ENCODE measurements at regions not wholly inside any gene's neighbourhood (a gene's known extent, or its start where the extent isn't known, plus 50 kb on each side); places are given as distances from the start of the nearest gene placed in this dataset.
"Not testable (repeated sequence)": the region's sequence is repeated elsewhere in the genome, so short reads cannot be mapped to it uniquely, and the experiment has no call there.

DNA sequence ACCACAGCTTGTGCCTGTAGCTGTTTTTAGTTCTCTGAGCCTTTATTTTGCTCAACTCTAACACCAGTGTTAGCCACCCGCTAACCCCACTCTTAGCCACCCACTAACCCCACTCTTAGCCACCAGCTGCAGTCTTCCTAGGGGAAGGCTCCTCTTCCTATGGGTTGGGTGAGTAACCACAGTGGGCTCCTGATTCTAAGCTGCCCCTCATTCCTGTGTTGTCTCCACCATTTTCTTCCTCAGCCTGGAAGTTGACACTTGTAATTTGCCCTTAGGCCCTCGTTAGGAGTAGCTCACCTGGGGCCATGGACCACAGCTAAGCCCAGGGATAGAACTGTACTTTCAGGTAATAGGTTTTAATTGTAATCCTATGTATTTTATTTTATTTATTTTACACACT lies 782.9 kb upstream of the TPTE start:
- intact Hi-C loops (cut with DNase I), result no loop called here
- Histone ChIP-seq H3K4me3 (ENCODE audit: low read length in 3 of 3) (no peak overlapping the region), H3K27me3 (ENCODE audit: control insufficient read depth, insufficient read depth, low read length) (no peaks in the 10 kb centered on the region), H3K27ac (ENCODE audit: low read depth in 2 of 2, low read length in 2 of 2) (no peak overlapping the region), H3K4me1 (ENCODE audit: control insufficient read depth in 2 of 3, insufficient read depth in 2 of 3, low read depth in 1 of 3, low read length in 3 of 3) (no peaks in the 10 kb centered on the region), H3K9ac (ENCODE audit: low read length in 3 of 3) (no peak overlapping the region), H3K36me3 (ENCODE audit: control insufficient read depth in 2 of 3, insufficient read depth in 3 of 3, low read length in 3 of 3) (no peaks in the 10 kb centered on the region), H3K9me3 (ENCODE audit: control insufficient read depth in 2 of 3, insufficient read depth in 1 of 3, low read length in 3 of 3) (peaks cover 3 to 17% (median 3%) of the 10 kb centered on the region in 3 donors)
- TF ChIP-seq, protein P1, sequence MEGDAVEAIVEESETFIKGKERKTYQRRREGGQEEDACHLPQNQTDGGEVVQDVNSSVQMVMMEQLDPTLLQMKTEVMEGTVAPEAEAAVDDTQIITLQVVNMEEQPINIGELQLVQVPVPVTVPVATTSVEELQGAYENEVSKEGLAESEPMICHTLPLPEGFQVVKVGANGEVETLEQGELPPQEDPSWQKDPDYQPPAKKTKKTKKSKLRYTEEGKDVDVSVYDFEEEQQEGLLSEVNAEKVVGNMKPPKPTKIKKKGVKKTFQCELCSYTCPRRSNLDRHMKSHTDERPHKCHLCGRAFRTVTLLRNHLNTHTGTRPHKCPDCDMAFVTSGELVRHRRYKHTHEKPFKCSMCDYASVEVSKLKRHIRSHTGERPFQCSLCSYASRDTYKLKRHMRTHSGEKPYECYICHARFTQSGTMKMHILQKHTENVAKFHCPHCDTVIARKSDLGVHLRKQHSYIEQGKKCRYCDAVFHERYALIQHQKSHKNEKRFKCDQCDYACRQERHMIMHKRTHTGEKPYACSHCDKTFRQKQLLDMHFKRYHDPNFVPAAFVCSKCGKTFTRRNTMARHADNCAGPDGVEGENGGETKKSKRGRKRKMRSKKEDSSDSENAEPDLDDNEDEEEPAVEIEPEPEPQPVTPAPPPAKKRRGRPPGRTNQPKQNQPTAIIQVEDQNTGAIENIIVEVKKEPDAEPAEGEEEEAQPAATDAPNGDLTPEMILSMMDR (IDR thresholded peaks at IDR 0.05; ENCODE audit: borderline replicate concordance, extremely low read depth, insufficient read depth), result no peak
- FAIRE-seq, result no peak
- peak in 1 of 5 donors; percentile 35 for DNase-seq

DNA sequence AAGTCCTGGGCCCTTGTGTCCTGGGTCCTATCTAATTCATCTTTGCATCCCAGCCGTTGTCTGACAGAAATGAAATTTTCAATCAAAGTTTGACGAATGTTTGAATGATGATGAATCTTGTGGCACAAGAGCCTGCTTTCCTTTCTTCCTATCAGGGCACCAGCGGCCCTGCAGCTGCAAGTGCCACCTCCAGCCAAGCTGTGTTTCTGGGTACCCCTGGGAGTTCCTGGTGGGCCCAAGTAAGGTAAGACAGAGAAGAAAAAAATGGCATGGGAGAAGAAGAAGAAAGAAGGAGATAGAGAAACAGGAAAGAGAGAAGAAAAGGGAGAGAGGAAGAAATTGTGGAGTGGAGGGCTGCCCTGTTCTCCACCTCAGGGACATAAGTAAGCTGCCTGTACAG lies 782.1 kb upstream of the TPTE start:
- no peak for FAIRE-seq
- intact Hi-C loops (cut with DNase I), result no loop called here

DNA sequence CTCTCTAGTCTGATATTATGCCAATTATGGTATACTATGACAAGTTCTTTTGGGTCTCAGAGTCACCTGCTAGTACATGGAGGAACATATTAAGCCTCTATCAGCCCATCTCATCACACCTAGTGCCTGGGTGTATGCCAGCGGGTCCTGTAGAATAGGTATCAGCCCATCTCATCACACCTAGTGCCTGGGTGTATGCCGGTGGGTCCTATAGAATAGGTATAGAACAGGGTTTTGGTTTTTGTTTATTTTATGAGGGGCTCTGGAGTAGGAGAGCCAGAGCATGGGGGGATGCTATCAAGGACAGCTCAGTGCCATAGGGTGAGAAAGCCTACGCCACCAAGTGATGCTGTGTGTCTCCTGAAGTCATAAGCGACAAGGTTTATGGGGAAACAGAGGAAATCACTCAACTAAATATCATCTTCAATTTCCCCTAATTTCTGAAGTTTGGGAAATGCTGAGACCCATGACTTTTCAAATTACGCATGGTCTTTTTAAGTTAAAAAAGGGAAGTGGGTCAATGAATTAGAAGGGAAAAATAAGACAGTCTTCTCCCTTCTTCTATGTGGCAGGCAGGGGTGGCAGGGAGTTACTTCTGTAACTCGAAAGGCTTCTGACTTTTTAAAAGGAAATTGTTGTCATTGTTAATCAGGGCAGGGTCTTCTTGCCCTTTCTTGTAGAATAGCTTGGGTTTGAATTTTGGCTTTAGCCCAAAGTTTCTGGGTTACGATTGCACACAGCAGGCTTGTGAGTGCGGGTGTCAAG lies 781.0 kb upstream of the TPTE start:
- H3K9me3 ChIP-seq (ENCODE audit: control insufficient read depth in 2 of 3, insufficient read depth in 1 of 3, low read length in 3 of 3); intact Hi-C loops (cut with DNase I); DNase-seq; FAIRE-seq; H3K9ac ChIP-seq (ENCODE audit: low read length in 3 of 3); H3K27ac ChIP-seq (ENCODE audit: low read depth in 2 of 2, low read length in 2 of 2); H3K27me3 ChIP-seq (ENCODE audit: control insufficient read depth, insufficient read depth, low read length); H3K4me3 ChIP-seq (ENCODE audit: low read length in 3 of 3); H3K36me3 ChIP-seq (ENCODE audit: control insufficient read depth in 2 of 3, insufficient read depth in 3 of 3, low read length in 3 of 3); H3K4me1 ChIP-seq (ENCODE audit: control insufficient read depth in 2 of 3, insufficient read depth in 2 of 3, low read depth in 1 of 3, low read length in 3 of 3): not testable (repeated sequence)

More for the DNA sequence above, 782.1 kb upstream of the TPTE start:
- H3K27ac ChIP-seq (ENCODE audit: low read depth in 2 of 2, low read length in 2 of 2), result no peak overlapping the region
- no peak overlapping the region for H3K9ac ChIP-seq (ENCODE audit: low read length in 3 of 3)
- no peak for DNase-seq
- no peaks in the 10 kb centered on the region for H3K27me3 ChIP-seq (ENCODE audit: control insufficient read depth, insufficient read depth, low read length)
- H3K4me1 ChIP-seq (ENCODE audit: control insufficient read depth in 2 of 3, insufficient read depth in 2 of 3, low read depth in 1 of 3, low read length in 3 of 3), result no peaks in the 10 kb centered on the region
- TF ChIP-seq, protein P1 (IDR thresholded peaks at IDR 0.05; ENCODE audit: borderline replicate concordance, extremely low read depth, insufficient read depth), result no peak
- H3K36me3 ChIP-seq (ENCODE audit: control insufficient read depth in 2 of 3, insufficient read depth in 3 of 3, low read length in 3 of 3), result no peaks in the 10 kb centered on the region
- H3K9me3 ChIP-seq (ENCODE audit: control insufficient read depth in 2 of 3, insufficient read depth in 1 of 3, low read length in 3 of 3), result peaks cover 2 to 12% (median 3%) of the 10 kb centered on the region in 3 donors
- H3K4me3 ChIP-seq (ENCODE audit: low read length in 3 of 3), result no peak overlapping the region

DNA sequence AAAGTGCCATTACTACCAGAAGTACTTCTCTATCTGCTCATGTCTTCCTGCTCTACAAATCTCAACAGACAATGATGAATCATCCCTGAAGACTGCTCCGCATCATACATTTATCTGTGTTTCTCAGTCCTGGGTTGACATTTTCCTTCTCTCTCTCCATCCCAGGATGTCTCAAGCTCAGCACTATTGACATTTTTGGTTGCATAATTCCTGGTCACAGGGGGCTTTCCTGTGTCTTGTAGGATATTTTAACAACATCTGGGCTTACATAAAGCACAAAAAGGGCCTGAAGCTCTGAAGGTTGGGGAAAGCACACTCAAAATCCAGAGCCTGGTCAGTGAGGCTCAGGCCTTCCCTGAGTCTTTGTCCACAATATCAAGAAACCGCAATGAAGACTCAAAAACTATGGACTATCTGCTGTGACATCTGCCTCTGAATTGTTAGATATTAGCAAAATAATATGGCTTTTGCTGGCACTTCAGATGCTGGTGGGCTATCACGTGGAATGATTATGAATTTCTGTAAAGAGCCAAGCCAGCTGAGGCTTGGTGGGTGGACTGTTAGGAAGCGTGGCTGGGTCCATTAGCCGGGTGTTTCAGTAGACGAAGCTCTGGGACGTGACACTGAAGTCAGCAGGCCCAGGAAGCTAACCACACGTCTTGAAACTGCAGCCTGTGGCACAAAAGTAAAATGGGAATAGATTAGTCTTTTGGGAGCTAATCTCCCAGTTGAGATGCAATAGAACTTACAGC lies 780.2 kb upstream of the TPTE start:
- H3K9ac ChIP-seq (ENCODE audit: low read length in 3 of 3); H3K4me3 ChIP-seq (ENCODE audit: low read length in 3 of 3); FAIRE-seq; H3K27ac ChIP-seq (ENCODE audit: low read depth in 2 of 2, low read length in 2 of 2); H3K4me1 ChIP-seq (ENCODE audit: control insufficient read depth in 2 of 3, insufficient read depth in 2 of 3, low read depth in 1 of 3, low read length in 3 of 3); intact Hi-C loops (cut with DNase I); H3K9me3 ChIP-seq (ENCODE audit: control insufficient read depth in 2 of 3, insufficient read depth in 1 of 3, low read length in 3 of 3); H3K36me3 ChIP-seq (ENCODE audit: control insufficient read depth in 2 of 3, insufficient read depth in 3 of 3, low read length in 3 of 3); H3K27me3 ChIP-seq (ENCODE audit: control insufficient read depth, insufficient read depth, low read length); DNase-seq: not testable (repeated sequence)

DNA sequence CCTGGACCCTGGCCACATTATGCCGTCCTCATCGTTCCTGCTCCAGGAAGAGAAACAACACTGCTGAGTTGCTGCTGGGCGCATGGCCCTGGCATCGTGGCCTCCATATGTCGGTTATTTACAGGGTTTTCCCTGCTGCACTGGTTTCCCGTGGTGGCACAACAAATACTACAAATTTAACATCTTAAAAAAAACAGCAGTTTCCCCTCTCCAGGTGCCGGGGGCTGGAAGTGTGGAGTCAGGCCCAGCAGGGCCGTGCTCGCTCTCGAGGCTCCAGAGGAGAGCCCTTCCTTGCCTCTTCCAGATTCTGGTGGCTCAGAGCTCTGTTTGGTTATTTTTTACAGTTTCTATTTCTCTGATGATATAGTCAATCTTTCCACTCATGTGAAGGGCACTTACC lies 777.8 kb upstream of the TPTE start:
- H3K9me3 ChIP-seq (ENCODE audit: control insufficient read depth in 2 of 3, insufficient read depth in 1 of 3, low read length in 3 of 3); H3K4me3 ChIP-seq (ENCODE audit: low read length in 3 of 3); H3K27me3 ChIP-seq (ENCODE audit: control insufficient read depth, insufficient read depth, low read length); DNase-seq; H3K4me1 ChIP-seq (ENCODE audit: control insufficient read depth in 2 of 3, insufficient read depth in 2 of 3, low read depth in 1 of 3, low read length in 3 of 3); FAIRE-seq; H3K27ac ChIP-seq (ENCODE audit: low read depth in 2 of 2, low read length in 2 of 2); H3K36me3 ChIP-seq (ENCODE audit: control insufficient read depth in 2 of 3, insufficient read depth in 3 of 3, low read length in 3 of 3); intact Hi-C loops (cut with DNase I); H3K9ac ChIP-seq (ENCODE audit: low read length in 3 of 3): not testable (repeated sequence)

DNA sequence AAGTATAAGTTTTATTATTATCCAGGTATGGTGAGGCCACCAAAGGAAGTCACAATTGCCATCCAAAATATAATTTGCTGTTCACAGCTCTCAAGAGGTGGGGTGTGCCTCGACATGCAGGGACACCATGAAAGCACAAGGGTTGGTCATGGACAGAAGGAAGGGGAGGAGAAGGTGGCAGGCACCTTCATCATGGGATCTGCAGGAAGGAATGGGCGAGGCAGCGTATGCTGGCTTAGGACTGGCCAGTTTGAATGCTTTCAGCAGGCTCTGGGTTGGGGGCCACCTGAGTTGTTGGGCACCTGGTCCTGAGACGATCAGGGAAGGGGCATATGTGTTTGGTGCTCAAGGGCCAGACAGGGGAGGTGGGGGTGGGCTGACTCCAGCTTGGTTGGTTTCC lies 777.2 kb upstream of the TPTE start:
- H3K27me3 ChIP-seq (ENCODE audit: control insufficient read depth, insufficient read depth, low read length); DNase-seq; H3K4me3 ChIP-seq (ENCODE audit: low read length in 3 of 3); H3K9ac ChIP-seq (ENCODE audit: low read length in 3 of 3); H3K27ac ChIP-seq (ENCODE audit: low read depth in 2 of 2, low read length in 2 of 2); H3K36me3 ChIP-seq (ENCODE audit: control insufficient read depth in 2 of 3, insufficient read depth in 3 of 3, low read length in 3 of 3); H3K4me1 ChIP-seq (ENCODE audit: control insufficient read depth in 2 of 3, insufficient read depth in 2 of 3, low read depth in 1 of 3, low read length in 3 of 3); intact Hi-C loops (cut with DNase I); FAIRE-seq; H3K9me3 ChIP-seq (ENCODE audit: control insufficient read depth in 2 of 3, insufficient read depth in 1 of 3, low read length in 3 of 3): not testable (repeated sequence)
